ENCODE measurements at regions not wholly inside any gene's neighbourhood (a gene's known extent, or its start where the extent isn't known, plus 50 kb on each side); places are given as distances from the start of the nearest gene placed in this dataset.
"Not testable (repeated sequence)": the region's sequence is repeated elsewhere in the genome, so short reads cannot be mapped to it uniquely, and the experiment has no call there.

GRCh38 chr4:174402470-174403176 is 118.9 kb downstream of the CEP44 start:
- intact Hi-C loops (cut with DNase I), result no loop called here
- DNase-seq, result no peak

DNA sequence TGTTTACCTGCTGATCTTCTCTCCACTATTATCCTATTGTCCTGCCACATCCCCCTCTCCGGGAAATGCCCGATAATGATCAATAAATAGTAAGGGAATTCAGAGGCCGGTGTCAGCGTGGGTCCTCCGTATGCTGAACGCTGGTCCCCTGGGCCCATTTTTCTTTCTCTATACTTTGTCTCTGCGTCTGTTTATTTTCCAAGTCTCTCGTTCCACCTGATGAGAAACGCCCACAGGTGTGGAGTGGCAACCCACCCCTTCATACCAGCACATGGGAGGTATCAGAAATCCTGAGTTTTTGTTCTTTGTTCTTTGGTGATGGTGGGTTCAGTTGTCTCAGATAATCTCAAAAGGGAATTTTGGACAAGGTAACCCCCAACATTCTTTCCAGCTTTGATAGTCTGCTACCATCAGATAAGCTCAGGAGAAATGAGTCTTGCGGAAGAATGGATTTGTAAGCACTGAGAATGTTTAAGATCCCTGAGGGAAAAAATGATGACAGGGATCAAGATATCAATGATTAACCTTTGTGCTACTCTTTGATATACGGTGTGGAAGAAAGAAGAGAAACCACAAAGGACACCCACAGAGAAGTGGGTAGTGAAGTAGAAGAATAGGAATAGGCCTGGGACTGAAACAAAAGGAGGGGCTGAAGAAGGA is 117.9 kb downstream of the CEP44 start:
- intact Hi-C loops (cut with DNase I), result no loop called here
- no peak for DNase-seq

DNA sequence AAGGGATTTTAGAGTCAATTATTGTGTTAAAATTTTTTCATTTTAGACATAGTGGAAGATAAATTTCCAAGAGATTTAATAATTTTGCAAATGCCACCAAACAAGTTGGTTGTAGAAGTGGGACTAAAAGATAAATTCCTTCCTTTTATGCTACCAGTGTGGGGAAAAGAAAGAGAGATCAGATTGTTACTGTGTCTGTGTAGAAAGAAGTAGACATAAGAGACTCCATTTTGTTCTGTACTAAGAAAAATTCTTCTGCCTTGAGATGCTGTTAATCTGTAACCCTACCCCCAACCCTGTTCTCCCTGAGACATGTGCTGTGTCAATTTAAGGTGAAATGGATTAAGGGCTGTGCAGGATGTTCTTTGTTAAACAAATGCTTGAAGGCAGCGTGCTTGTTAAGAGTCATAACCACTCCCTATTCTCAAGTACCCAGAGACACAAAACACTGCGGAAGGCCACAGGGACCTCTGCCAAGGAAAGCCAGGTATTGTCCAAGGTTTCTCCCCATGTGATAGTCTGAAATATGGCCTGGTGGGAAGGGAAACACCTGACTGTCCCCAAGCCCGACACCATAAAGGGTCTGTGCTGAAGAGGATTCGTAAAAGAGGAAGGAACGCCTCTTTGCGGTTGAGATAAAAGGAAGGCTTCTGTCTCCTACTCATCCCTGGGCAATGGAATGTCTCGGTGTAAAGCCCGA is 117.0 kb downstream of the CEP44 start:
- DNase-seq; intact Hi-C loops (cut with DNase I): not testable (repeated sequence)

DNA sequence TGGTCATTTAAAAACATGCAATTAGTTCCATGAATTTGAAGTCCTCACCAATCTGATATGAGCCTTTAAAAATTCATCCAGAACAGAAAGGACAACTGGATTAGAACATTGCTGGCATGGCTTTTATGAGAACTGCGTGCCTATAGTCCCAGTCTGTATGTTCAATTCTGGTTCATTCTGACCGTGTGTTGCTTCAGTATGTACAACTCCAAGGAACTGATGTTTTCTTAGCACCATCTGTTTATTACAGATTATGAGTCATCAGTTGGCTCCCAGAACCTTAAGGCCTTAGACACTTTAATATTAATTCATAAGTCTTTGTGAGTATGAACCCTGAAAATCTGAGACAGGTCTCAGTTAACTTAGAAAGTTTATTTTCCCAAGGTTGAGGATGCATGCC is 115.0 kb downstream of the CEP44 start:
- intact Hi-C loops (cut with DNase I), result no loop called here
- no peak for DNase-seq

DNA sequence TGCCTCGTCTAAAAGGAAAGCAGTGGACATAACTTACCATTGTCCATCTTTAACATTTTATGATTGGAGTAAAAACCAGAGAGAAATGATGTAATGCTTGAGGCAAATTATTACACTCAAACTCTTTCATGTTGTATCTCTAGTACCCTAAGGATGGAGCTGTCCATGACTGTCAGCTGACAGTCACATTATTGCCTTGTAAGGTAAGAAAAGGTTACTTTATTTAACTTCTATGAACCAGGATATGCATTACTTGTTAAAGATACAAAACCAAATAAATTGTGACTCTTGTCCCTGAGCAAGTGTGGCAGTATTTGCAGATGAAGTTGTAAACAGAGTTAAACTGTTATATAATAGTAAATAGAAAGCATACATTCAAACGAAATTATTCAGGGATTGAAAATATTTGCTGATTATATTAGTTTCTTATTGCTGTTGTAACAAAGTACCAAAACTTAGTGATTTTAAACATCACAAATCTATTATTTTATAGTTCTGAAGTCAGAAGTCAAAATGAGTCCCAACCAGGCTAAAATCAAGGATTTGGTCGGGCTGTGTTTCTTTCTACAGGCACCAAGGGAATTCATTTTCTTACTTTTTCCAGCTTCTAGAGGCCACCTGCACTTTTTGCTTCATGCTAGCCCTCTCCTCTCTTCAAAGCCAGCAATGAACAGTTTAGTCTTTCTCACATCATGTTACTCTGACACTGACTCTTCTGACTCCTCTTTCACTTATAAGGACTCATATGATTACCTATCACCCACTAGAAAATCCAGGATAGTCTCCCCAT is 113.8 kb downstream of the CEP44 start:
- intact Hi-C loops (cut with DNase I), result no loop called here

GRCh38 chr4:174396599-174397110 is 112.9 kb downstream of the CEP44 start:
- intact Hi-C loops (cut with DNase I), result no loop called here
- DNase-seq, result no peak

More for the DNA sequence above, 113.8 kb downstream of the CEP44 start:
- DNase-seq, result no peak

- DNase-seq, result no peak
- intact Hi-C loops (cut with DNase I), result no loop called here
These were observed 111.2 kb downstream of the CEP44 start for GRCh38 chr4:174394915-174395314.

- DNase-seq, result no peak
- intact Hi-C loops (cut with DNase I), result no loop called here
These were observed 105.7 kb downstream of the CEP44 start for GRCh38 chr4:174389439-174389838.

- intact Hi-C loops (cut with DNase I), result no loop called here
- no peak for DNase-seq
These were observed 104.9 kb downstream of the CEP44 start for GRCh38 chr4:174388461-174389145.

GRCh38 chr4:174387721-174388120 is 104.0 kb downstream of the CEP44 start:
- no peak for DNase-seq
- intact Hi-C loops (cut with DNase I), result no loop called here

GRCh38 chr4:174387143-174387542 is 103.4 kb downstream of the CEP44 start:
- intact Hi-C loops (cut with DNase I), result no loop called here
- DNase-seq, result no peak

DNA sequence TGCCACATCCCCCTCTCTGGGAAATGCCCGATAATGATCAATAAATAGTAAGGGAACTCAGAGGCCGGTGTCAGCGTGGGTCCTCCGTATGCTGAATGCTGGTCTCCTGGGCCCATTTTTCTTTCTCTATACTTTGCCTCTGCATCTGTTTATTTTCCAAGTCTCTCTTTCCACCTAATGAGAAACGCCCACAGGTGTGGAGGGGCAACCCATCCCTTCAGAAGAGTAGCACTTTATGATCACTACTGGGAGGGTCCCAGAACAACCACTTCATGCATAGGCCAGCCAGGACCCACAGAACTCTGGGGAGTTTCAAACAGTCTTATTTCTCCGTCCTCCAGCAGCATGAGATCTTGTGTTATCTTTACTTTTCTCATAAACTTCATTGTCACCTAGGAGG is 100.1 kb downstream of the CEP44 start:
- DNase-seq, result no peak
- intact Hi-C loops (cut with DNase I), result no loop called here

- intact Hi-C loops (cut with DNase I); DNase-seq: not testable (repeated sequence)
These were observed 99.4 kb downstream of the CEP44 start for GRCh38 chr4:174382938-174383605.

Measured in head of caudate nucleus (tissue), 42 donors.